ENCODE measurements at regions not wholly inside any gene's neighbourhood (a gene's known extent, or its start where the extent isn't known, plus 50 kb on each side); places are given as distances from the start of the nearest gene placed in this dataset.

DNA sequence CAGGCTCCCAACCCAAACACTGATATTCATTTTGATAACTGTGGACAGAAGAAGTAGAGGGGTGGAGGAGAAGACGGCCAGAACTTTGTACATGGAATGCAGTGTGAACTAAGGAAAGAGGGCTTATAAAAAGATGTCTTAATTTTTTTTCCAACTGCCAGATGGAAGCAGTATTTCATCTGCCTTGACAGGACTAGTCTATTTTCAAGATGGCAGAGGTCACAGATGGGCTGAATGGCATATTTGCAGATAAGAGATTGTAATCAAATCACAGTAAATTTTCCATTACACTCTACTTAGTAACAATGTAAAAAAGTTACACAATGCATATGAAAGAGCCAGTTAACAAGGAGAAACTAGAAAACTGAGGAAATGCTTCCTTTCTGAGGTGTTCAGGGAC lies 246.8 kb upstream of the FMN2 start:
- TF ChIP-seq CTCF (conservative IDR thresholded peaks at IDR 0.05; ENCODE audit: low read depth, low read length) (no peak), EZH2 (IDR thresholded peaks at IDR 0.05; ENCODE audit: low read length, unreplicated experiment) (no peak)

All from PC-3 (cell line).